ENCODE measurements at regions not wholly inside any gene's neighbourhood (a gene's known extent, or its start where the extent isn't known, plus 50 kb on each side); places are given as distances from the start of the nearest gene placed in this dataset.

DNA sequence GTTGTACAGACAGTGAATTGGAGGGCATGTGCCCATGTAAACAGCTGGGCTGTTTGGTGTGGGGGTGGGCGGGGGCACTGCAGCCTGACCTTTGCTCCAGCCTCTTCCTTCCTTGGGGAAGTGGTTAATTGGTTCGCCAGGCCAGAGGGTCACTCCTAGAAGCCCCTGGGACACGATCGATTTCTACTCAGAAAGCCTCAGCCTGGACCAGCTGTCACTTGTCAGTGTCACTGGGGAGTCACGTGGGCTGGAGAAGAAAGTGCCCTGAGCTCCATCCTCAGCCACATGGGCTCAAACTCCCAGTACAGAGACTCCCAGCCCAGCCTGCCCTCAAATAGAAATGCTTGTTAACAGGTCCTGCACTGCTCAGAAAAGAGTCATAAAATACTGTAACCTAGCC is 423.8 kb upstream of the SULF2 start:
- TF ChIP-seq, protein P1, sequence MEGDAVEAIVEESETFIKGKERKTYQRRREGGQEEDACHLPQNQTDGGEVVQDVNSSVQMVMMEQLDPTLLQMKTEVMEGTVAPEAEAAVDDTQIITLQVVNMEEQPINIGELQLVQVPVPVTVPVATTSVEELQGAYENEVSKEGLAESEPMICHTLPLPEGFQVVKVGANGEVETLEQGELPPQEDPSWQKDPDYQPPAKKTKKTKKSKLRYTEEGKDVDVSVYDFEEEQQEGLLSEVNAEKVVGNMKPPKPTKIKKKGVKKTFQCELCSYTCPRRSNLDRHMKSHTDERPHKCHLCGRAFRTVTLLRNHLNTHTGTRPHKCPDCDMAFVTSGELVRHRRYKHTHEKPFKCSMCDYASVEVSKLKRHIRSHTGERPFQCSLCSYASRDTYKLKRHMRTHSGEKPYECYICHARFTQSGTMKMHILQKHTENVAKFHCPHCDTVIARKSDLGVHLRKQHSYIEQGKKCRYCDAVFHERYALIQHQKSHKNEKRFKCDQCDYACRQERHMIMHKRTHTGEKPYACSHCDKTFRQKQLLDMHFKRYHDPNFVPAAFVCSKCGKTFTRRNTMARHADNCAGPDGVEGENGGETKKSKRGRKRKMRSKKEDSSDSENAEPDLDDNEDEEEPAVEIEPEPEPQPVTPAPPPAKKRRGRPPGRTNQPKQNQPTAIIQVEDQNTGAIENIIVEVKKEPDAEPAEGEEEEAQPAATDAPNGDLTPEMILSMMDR (conservative IDR thresholded peaks at IDR 0.05; ENCODE audit: low read length), result no peak
- TF ChIP-seq EZH2phosphoT487 (IDR thresholded peaks at IDR 0.05; ENCODE audit: borderline replicate concordance), result no peak
- no peaks in the 10 kb centered on the region for H3K4me1 ChIP-seq (ENCODE audit: insufficient read depth, low read length, poor library complexity, severe bottlenecking)

DNA sequence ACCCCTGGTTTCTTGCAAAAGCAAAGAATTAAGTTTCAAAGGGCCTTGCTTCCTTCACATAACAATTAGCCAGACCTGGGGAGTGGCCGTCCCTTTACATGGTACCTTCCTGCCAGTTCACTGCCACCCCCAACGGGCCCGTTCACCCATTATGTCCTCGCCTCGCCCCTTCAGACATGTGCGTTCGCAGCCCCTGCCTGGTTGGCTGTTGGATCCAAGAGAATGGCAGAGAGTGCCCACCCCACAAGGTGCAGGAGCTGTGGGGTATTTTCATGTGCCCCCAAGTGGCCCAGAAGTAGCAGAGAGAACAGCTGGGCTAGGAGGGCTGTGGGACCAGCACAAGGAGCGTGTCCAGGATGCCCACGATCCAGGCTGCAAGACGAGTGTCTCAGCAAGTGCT is 422.9 kb upstream of the SULF2 start:
- no peak overlapping the region for H3K4me3 ChIP-seq (ENCODE audit: low read length, poor library complexity, severe bottlenecking)
- H3F3A ChIP-seq (ENCODE audit: low read depth), result no peaks in the 10 kb centered on the region
- no peaks in the 10 kb centered on the region for H3K79me2 ChIP-seq (ENCODE audit: insufficient read depth, low read length)
- H2AFZ ChIP-seq (ENCODE audit: low read length), result no peak overlapping the region
- peaks cover 5% of the 10 kb centered on the region; the same call in 1 of the 2 replicates for H3K9me3 ChIP-seq (ENCODE audit: insufficient read depth, low read depth, low read length)
- H3K4me2 ChIP-seq (ENCODE audit: low read depth, low read length, poor library complexity, severe bottlenecking), result no peak overlapping the region
- no peaks in the 10 kb centered on the region for H3K4me1 ChIP-seq (ENCODE audit: insufficient read depth, low read length, poor library complexity, severe bottlenecking)
- H3K36me3 ChIP-seq (ENCODE audit: insufficient read depth, low read length), result no peaks in the 10 kb centered on the region
- TF ChIP-seq, protein P1 (conservative IDR thresholded peaks at IDR 0.05; ENCODE audit: low read length), result no peak
- TF ChIP-seq EZH2phosphoT487 (IDR thresholded peaks at IDR 0.05; ENCODE audit: borderline replicate concordance), result no peak
- no peaks in the 10 kb centered on the region for H3K9me2 ChIP-seq (replicated peaks; ENCODE audit: low read depth, low read length)
- H4K20me1 ChIP-seq (ENCODE audit: insufficient read depth, low read length, poor library complexity, severe bottlenecking), result no peaks in the 10 kb centered on the region
- H3K9ac ChIP-seq (ENCODE audit: low read depth, low read length, poor library complexity, severe bottlenecking), result no peak overlapping the region
- no peaks in the 10 kb centered on the region for H3K27me3 ChIP-seq (ENCODE audit: insufficient read depth, low read length, poor library complexity, severe bottlenecking)

More for the DNA sequence above, 423.8 kb upstream of the SULF2 start:
- Histone ChIP-seq H3F3A (ENCODE audit: low read depth) (no peaks in the 10 kb centered on the region), H3K9me2 (replicated peaks; ENCODE audit: low read depth, low read length) (no peaks in the 10 kb centered on the region), H2AFZ (ENCODE audit: low read length) (no peak overlapping the region), H3K4me2 (ENCODE audit: low read depth, low read length, poor library complexity, severe bottlenecking) (no peak overlapping the region), H3K9me3 (ENCODE audit: insufficient read depth, low read depth, low read length) (peaks cover 3% of the 10 kb centered on the region; the same call in 1 of the 2 replicates), H3K9ac (ENCODE audit: low read depth, low read length, poor library complexity, severe bottlenecking) (no peak overlapping the region), H4K20me1 (ENCODE audit: insufficient read depth, low read length, poor library complexity, severe bottlenecking) (no peaks in the 10 kb centered on the region), H3K4me3 (ENCODE audit: low read length, poor library complexity, severe bottlenecking) (no peak overlapping the region), H3K36me3 (ENCODE audit: insufficient read depth, low read length) (no peaks in the 10 kb centered on the region), H3K27me3 (ENCODE audit: insufficient read depth, low read length, poor library complexity, severe bottlenecking) (no peaks in the 10 kb centered on the region), H3K79me2 (ENCODE audit: insufficient read depth, low read length) (no peaks in the 10 kb centered on the region)

DNA sequence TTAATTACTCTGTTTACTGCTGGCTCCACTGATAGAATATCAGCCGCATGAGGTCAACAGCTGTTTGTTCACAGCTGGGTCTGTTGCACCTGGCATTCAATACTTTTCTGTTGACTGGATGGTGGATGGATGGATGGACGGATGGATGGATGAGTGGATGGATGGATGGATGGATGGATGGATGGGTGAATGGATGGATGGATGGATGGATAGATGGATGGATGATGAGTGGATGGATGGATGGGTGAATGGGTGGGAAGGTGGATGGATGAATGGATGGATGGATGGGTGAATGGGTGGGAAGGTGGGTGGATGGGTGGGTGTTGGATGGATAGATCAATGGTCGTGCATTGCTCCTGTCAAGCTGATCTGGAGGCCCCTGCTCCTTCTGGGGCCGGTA is 422.2 kb upstream of the SULF2 start:
- no peaks in the 10 kb centered on the region for H3F3A ChIP-seq (ENCODE audit: low read depth)
- no peaks in the 10 kb centered on the region for H3K27me3 ChIP-seq (ENCODE audit: insufficient read depth, low read length, poor library complexity, severe bottlenecking)
- TF ChIP-seq, protein P1 (conservative IDR thresholded peaks at IDR 0.05; ENCODE audit: low read length), result no peak
- TF ChIP-seq EZH2phosphoT487 (IDR thresholded peaks at IDR 0.05; ENCODE audit: borderline replicate concordance), result no peak
- H3K9ac ChIP-seq (ENCODE audit: low read depth, low read length, poor library complexity, severe bottlenecking), result no peak overlapping the region
- no peaks in the 10 kb centered on the region for H3K79me2 ChIP-seq (ENCODE audit: insufficient read depth, low read length)
- H3K9me3 ChIP-seq (ENCODE audit: insufficient read depth, low read depth, low read length), result peaks cover 5% of the 10 kb centered on the region; the same call in 1 of the 2 replicates
- no peak overlapping the region for H2AFZ ChIP-seq (ENCODE audit: low read length)
- no peaks in the 10 kb centered on the region for H3K4me1 ChIP-seq (ENCODE audit: insufficient read depth, low read length, poor library complexity, severe bottlenecking)
- no peaks in the 10 kb centered on the region for H4K20me1 ChIP-seq (ENCODE audit: insufficient read depth, low read length, poor library complexity, severe bottlenecking)
- no peaks in the 10 kb centered on the region for H3K36me3 ChIP-seq (ENCODE audit: insufficient read depth, low read length)
- no peak overlapping the region for H3K4me2 ChIP-seq (ENCODE audit: low read depth, low read length, poor library complexity, severe bottlenecking)
- no peaks in the 10 kb centered on the region for H3K9me2 ChIP-seq (replicated peaks; ENCODE audit: low read depth, low read length)
- no peak overlapping the region for H3K4me3 ChIP-seq (ENCODE audit: low read length, poor library complexity, severe bottlenecking)
